SK-N-SH (cell line): ENCODE measurements at regions not wholly inside any gene's neighbourhood (a gene's known extent, or its start where the extent isn't known, plus 50 kb on each side); places are given as distances from the start of the nearest gene placed in this dataset.

ENCODE experiments used
- CTCF ChIA-PET: fragments of 300-600, 350-600 bp; formaldehyde crosslinking; extraction: SDS; loops from one replicate; lab custom pipeline; 2021; lab: Yijun Ruan, JAX
- POLR2A ChIA-PET: fragments of 350-600 bp; sonication (Branson Sonifier 250); formaldehyde crosslinking; extraction: SDS; loops from one replicate; lab custom pipeline; 2020; ENCODE audit warnings: antibody characterized with exemption, inconsistent platforms; lab: Yijun Ruan, JAX
- DNase-seq: peaks from one replicate; pipeline ENCODE4 v3.0.0; 2012
- H2AFZ ChIP-seq: fragments of 200-600 bp; sonication (generic); 2 replicates; pipeline ENCODE4 v1.8.1; 2016; ENCODE audit warnings: antibody characterized with exemption, mild to moderate bottlenecking, low read depth
- H3F3A ChIP-seq: fragments of 200-600 bp; sonication (generic); replicated peaks from 2 replicates; pipeline ENCODE3; 2016; ENCODE audit warnings: antibody characterized with exemption, mild to moderate bottlenecking; ENCODE audit not compliant: insufficient read depth
- H3K27ac ChIP-seq, 2 experiments: fragments of 200-500 bp in 1 of 2; fragments of 200-600 bp in 1 of 2; sonication (Bioruptor generic) in 1 of 2; sonication (generic), shearing (Covaris generic) in 1 of 2; 2 replicates each; pipeline versions ENCODE4 v1.5.1 to v1.6.1; 2014 to 2016; ENCODE audit warnings: low read depth in 2 of 2, inconsistent platforms in 1 of 2, low read length in 1 of 2, mild to moderate bottlenecking in 1 of 2, mixed read lengths in 1 of 2
- H3K27me3 ChIP-seq: fragments of 200-600 bp; sonication (generic), shearing (Covaris generic); 2 replicates; pipeline ENCODE4 v1.6.1; 2016; ENCODE audit warnings: mixed run types; ENCODE audit not compliant: insufficient read depth
- H3K36me3 ChIP-seq, 2 experiments: fragments of 200-500 bp in 1 of 2; fragments of 200-600 bp in 1 of 2; sonication (Bioruptor generic) in 1 of 2; sonication (generic) in 1 of 2; replicated peaks in 1 of 2; 2 replicates each; pipeline versions ENCODE3 to v1.5.1; 2014 to 2016; ENCODE audit warnings: low read length in 1 of 2, mild to moderate bottlenecking in 1 of 2; ENCODE audit not compliant: insufficient read depth in 2 of 2, control insufficient read depth in 1 of 2
- H3K4me1 ChIP-seq, 2 experiments: fragments of 200-500 bp in 1 of 2; fragments of 200-600 bp in 1 of 2; sonication (Bioruptor generic) in 1 of 2; sonication (generic), shearing (Covaris generic) in 1 of 2; 2 replicates each; pipeline versions ENCODE4 v1.5.1 to v1.6.1; 2014 to 2016; ENCODE audit warnings: low read depth in 1 of 2, low read length in 1 of 2, mixed run types in 1 of 2; ENCODE audit not compliant: insufficient read depth in 2 of 2, control insufficient read depth in 1 of 2
- H3K4me2 ChIP-seq: fragments of 200-600 bp; sonication (generic), shearing (Covaris generic); 2 replicates; pipeline ENCODE4 v1.6.1; 2017; ENCODE audit warnings: mixed run types
- H3K4me3 ChIP-seq, 2 experiments: fragments of 200-500 bp in 1 of 2; fragments of 200-600 bp in 1 of 2; sonication (Bioruptor generic) in 1 of 2; sonication (generic), shearing (Covaris generic) in 1 of 2; 2 replicates each; pipeline versions ENCODE4 v1.5.1 to v1.8.1; 2014 to 2016; ENCODE audit warnings: low read depth in 2 of 2, inconsistent platforms in 1 of 2, low read length in 1 of 2, mild to moderate bottlenecking in 1 of 2, mixed read lengths in 1 of 2, moderate library complexity in 1 of 2
- H3K79me2 ChIP-seq: fragments of 200-600 bp; sonication (generic); 2 replicates; pipeline ENCODE4 v1.8.1; 2017; ENCODE audit warnings: mild to moderate bottlenecking; ENCODE audit not compliant: insufficient read depth
- H3K9ac ChIP-seq: fragments of 200-600 bp; sonication (generic); 2 replicates; pipeline ENCODE4 v1.6.1; 2017; ENCODE audit warnings: mixed run types
- H3K9me2 ChIP-seq: fragments of 200-600 bp; sonication (generic); 2 replicates; pipeline ENCODE4 v1.6.1; 2017; ENCODE audit warnings: mixed run types
- H3K9me3 ChIP-seq: fragments of 200-600 bp; sonication (generic); 2 replicates; pipeline ENCODE4 v1.6.1; 2017; ENCODE audit warnings: mixed run types, mild to moderate bottlenecking, moderate library complexity
- H4K20me1 ChIP-seq: fragments of 200-600 bp; sonication (generic); 2 replicates; pipeline ENCODE4 v1.6.1; 2017; ENCODE audit warnings: mild to moderate bottlenecking, mixed run types; ENCODE audit not compliant: insufficient read depth
- CHD2 ChIP-seq: fragments of 150-350 bp; IDR thresholded peaks from 2 replicates; pipeline ENCODE4 v1.6.1; 2018; ENCODE audit warnings: low read length; ENCODE audit not compliant: partially characterized antibody
- EP300 ChIP-seq, 2 experiments: IDR thresholded peaks; 2 replicates each; pipeline versions ENCODE4 v1.4.0 to v1.6.1; 2012; ENCODE audit warnings: borderline replicate concordance in 1 of 2, low read depth in 1 of 2, low read length in 1 of 2
- FOSL2 ChIP-seq: IDR thresholded peaks from 2 replicates; pipeline ENCODE4 v1.4.0; 2012; ENCODE audit warnings: low read depth, mild to moderate bottlenecking, moderate library complexity, borderline replicate concordance
- RAD21 ChIP-seq: IDR thresholded peaks from 2 replicates; pipeline ENCODE4 v1.6.1; 2012; ENCODE audit warnings: mild to moderate bottlenecking, low read length
- RCOR1 ChIP-seq: fragments of 150-350 bp; IDR thresholded peaks from 2 replicates; pipeline ENCODE4 v1.6.1; 2017; ENCODE audit warnings: antibody characterized with exemption, low read length
- SMC3 ChIP-seq: IDR thresholded peaks from 2 replicates; pipeline ENCODE4 v1.6.1; 2012; ENCODE audit warnings: low read depth, low read length, improper control_type of control experiment
- TAF1 ChIP-seq: IDR thresholded peaks from 2 replicates; pipeline ENCODE4 v1.6.1; 2012; ENCODE audit warnings: low read depth, mild to moderate bottlenecking, low read length, moderate library complexity, borderline replicate concordance
- TCF12 ChIP-seq: IDR thresholded peaks from 2 replicates; pipeline ENCODE4 v1.4.0; 2012
- YY1 ChIP-seq: IDR thresholded peaks from 2 replicates; pipeline ENCODE4 v1.4.0; 2012; ENCODE audit warnings: low read depth, mild to moderate bottlenecking
- WGBS: methylation state at CpG from one replicate; pipeline ENCODE4 v1.1.6; 2017; ENCODE audit warnings: low lambda C conversion rate; 5-methylcytosine and 5-hydroxymethylcytosine counted together
- TF ChIP-seq, protein P1 (sequence below): fragments of 200-600 bp; sonication (generic); IDR thresholded peaks from 2 replicates; pipeline ENCODE4 v1.6.1; 2017; ENCODE audit warnings: antibody characterized with exemption, mild to moderate bottlenecking, moderate library complexity
- TF ChIP-seq, protein P2 (sequence below): IDR thresholded peaks from 2 replicates; pipeline ENCODE4 v1.4.0; 2012; ENCODE audit warnings: low read depth, borderline replicate concordance
- TF ChIP-seq, protein P3 (sequence below): IDR thresholded peaks from 2 replicates; pipeline ENCODE4 v1.4.0; 2012; ENCODE audit warnings: low read depth, borderline replicate concordance
- TF ChIP-seq, protein P4 (sequence below): IDR thresholded peaks from 2 replicates; pipeline ENCODE4 v1.4.0; 2012; ENCODE audit warnings: low read depth

DNA sequence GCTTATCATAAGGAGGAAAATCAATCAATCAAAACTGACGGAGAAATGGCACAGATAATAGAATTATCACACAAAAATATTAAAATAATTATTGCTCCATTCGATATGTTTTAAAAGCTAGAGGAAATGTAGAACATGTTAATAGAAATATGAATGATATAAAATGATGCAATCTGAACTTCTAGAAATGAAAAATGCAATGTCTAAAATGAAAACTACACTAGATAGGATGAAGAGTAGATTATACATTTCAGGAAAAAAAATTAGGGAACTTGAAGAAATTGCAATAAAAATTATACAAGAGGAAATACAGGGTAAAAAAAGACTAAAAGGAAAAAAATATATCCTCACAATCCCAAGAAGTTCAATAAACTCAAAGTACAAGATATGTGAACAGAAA lies 80.2 kb upstream of the TP63 start:
- no peaks in the 10 kb centered on the region for H3K36me3 ChIP-seq
- TF ChIP-seq TCF12 = no peak
- TF ChIP-seq YY1 = no peak
- TF ChIP-seq CHD2 = no peak
- no peak for TF ChIP-seq SMC3
- no peak for TF ChIP-seq FOSL2
- TF ChIP-seq, protein P1, sequence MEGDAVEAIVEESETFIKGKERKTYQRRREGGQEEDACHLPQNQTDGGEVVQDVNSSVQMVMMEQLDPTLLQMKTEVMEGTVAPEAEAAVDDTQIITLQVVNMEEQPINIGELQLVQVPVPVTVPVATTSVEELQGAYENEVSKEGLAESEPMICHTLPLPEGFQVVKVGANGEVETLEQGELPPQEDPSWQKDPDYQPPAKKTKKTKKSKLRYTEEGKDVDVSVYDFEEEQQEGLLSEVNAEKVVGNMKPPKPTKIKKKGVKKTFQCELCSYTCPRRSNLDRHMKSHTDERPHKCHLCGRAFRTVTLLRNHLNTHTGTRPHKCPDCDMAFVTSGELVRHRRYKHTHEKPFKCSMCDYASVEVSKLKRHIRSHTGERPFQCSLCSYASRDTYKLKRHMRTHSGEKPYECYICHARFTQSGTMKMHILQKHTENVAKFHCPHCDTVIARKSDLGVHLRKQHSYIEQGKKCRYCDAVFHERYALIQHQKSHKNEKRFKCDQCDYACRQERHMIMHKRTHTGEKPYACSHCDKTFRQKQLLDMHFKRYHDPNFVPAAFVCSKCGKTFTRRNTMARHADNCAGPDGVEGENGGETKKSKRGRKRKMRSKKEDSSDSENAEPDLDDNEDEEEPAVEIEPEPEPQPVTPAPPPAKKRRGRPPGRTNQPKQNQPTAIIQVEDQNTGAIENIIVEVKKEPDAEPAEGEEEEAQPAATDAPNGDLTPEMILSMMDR = no peak
- TF ChIP-seq EP300 (IDR thresholded peaks at IDR 0.05; ENCODE audit: borderline replicate concordance in 1 of 2, low read depth in 1 of 2, low read length in 1 of 2) = no peak
- TF ChIP-seq, protein P2, sequence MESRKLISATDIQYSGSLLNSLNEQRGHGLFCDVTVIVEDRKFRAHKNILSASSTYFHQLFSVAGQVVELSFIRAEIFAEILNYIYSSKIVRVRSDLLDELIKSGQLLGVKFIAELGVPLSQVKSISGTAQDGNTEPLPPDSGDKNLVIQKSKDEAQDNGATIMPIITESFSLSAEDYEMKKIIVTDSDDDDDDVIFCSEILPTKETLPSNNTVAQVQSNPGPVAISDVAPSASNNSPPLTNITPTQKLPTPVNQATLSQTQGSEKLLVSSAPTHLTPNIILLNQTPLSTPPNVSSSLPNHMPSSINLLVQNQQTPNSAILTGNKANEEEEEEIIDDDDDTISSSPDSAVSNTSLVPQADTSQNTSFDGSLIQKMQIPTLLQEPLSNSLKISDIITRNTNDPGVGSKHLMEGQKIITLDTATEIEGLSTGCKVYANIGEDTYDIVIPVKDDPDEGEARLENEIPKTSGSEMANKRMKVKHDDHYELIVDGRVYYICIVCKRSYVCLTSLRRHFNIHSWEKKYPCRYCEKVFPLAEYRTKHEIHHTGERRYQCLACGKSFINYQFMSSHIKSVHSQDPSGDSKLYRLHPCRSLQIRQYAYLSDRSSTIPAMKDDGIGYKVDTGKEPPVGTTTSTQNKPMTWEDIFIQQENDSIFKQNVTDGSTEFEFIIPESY = no peak
- no peak for TF ChIP-seq TAF1
- TF ChIP-seq, protein P3, sequence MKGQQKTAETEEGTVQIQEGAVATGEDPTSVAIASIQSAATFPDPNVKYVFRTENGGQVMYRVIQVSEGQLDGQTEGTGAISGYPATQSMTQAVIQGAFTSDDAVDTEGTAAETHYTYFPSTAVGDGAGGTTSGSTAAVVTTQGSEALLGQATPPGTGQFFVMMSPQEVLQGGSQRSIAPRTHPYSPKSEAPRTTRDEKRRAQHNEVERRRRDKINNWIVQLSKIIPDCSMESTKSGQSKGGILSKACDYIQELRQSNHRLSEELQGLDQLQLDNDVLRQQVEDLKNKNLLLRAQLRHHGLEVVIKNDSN = no peak
- TF ChIP-seq, protein P4, sequence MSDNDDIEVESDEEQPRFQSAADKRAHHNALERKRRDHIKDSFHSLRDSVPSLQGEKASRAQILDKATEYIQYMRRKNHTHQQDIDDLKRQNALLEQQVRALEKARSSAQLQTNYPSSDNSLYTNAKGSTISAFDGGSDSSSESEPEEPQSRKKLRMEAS = no peak
- no peak for TF ChIP-seq RCOR1
- no peak for TF ChIP-seq RAD21
- DNase-seq = no peak
- no peaks in the 10 kb centered on the region for H4K20me1 ChIP-seq
- WGBS = 4% methylated on average over 2 of the region's 2 CpGs
- H3K4me3 ChIP-seq = no peak overlapping the region
- H3K9ac ChIP-seq = no peak overlapping the region
- no peaks in the 10 kb centered on the region for H3K4me1 ChIP-seq
- no peak overlapping the region for H3K4me2 ChIP-seq
- no peaks in the 10 kb centered on the region; the same call in 1 of the 2 replicates for H3K9me2 ChIP-seq
- H3K27me3 ChIP-seq = no peaks in the 10 kb centered on the region
- no peak overlapping the region for H2AFZ ChIP-seq
- H3F3A ChIP-seq = no peaks in the 10 kb centered on the region
- CTCF ChIA-PET = no interaction called here
- H3K9me3 ChIP-seq = no peaks in the 10 kb centered on the region
- H3K79me2 ChIP-seq = no peaks in the 10 kb centered on the region
- H3K27ac ChIP-seq = no peak overlapping the region
- POLR2A ChIA-PET = no interaction called here
